Head of caudate nucleus (tissue), 42 donors: ENCODE measurements at regions not wholly inside any gene's neighbourhood (a gene's known extent, or its start where the extent isn't known, plus 50 kb on each side); places are given as distances from the start of the nearest gene placed in this dataset.

Source experiments
- DNase-seq, 42 donors: peaks; one replicate each; pipeline versions ENCODE4 v3.0.0 to v3.0.0-alpha.2; 2020 to 2021; ENCODE audit warnings: mixed read lengths in 7 of 42
- intact Hi-C: fragments of 100-400 bp; cut with DNase I; formaldehyde crosslinking; loops from one replicate; pipeline ENCODE4 v1.15.0; 2022

GRCh38 chr22:22993184-22993583, 77.1 kb upstream of the GNAZ start:
- intact Hi-C loops: no loop called here
- no peak for DNase-seq

- DNase-seq: no peak
These were observed 75.2 kb upstream of the GNAZ start for GRCh38 chr22:22995166-22995565.

DNA sequence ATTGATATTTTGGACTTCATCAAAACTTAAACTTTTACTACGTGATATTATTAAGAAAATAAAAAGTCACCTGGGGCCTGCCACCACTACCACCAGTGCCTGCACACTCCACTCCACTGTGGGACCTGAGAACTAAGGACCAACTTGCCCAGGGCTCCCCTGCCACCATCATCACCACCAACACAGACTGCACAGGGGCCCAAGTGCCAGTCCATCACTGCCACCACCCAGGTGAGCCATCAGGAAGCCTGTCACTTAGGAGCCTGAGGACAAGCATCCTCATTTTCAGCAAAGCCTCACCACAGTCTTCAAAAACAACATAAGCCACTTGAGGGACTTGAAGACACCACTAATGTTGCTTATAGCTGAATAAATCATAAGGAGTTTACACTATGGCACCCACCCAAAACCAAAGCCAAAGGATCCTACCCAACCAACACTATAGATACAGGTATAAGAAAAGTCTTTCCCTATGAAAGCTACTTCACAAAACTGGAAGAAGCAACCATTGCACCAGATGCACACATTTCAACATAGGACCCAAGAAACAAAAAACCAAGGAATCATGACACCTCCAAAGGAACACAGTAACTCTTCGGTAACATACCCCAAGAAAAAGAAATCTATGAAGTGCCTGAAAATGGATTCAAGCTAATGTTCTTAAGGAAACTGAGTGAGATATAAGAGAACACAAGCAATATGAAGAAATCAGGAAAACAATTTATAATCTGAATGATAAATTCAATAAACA, 73.6 kb upstream of the GNAZ start:
- DNase-seq: no peak
- intact Hi-C loops: no loop called here

More at GRCh38 chr22:22995166-22995565, 75.2 kb upstream of the GNAZ start:
- intact Hi-C loops: no loop called here

DNA sequence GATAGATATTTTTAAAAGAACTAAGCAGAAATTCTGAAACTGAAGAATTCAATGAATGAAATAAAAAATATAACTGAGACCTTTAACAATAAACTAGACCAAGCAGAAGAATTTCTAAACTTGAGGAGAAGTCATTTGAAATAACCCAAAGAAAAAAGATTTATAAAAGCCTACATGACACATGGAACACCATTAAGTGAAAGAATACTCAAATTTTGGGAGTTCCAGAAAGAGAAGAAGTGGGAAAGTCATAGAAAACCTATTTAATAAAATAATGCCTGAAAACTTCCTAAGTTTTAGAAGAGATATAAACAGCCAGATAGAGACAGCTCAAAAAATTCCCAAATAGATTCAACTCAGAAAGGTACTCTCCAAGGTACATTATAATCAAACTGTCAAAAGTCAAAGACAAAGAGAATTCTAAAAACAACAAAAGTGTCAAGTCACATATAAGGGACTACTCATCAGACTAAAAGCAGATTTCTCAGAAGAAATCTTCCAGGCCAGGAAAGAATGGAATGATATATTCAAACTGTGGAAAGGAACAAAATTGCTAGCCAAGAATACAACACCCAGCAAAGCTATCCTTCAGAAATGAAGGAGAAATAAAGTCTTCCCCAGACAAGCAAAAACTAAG, 72.9 kb upstream of the GNAZ start:
- intact Hi-C loops: no loop called here
- DNase-seq: no peak

GRCh38 chr22:22997988-22998387, 72.3 kb upstream of the GNAZ start:
- intact Hi-C loops: no loop called here
- DNase-seq: no peak

- intact Hi-C loops: no loop called here
- no peak for DNase-seq
These were observed 70.8 kb upstream of the GNAZ start for GRCh38 chr22:22999523-22999922.

GRCh38 chr22:23000657-23001347, 69.5 kb upstream of the GNAZ start:
- no peak for DNase-seq
- intact Hi-C loops: no loop called here

GRCh38 chr22:23001463-23001862, 68.9 kb upstream of the GNAZ start:
- no peak for DNase-seq
- intact Hi-C loops: no loop called here

- DNase-seq: no peak
- intact Hi-C loops: no loop called here
These were observed 67.6 kb upstream of the GNAZ start for GRCh38 chr22:23002612-23003180.

DNA sequence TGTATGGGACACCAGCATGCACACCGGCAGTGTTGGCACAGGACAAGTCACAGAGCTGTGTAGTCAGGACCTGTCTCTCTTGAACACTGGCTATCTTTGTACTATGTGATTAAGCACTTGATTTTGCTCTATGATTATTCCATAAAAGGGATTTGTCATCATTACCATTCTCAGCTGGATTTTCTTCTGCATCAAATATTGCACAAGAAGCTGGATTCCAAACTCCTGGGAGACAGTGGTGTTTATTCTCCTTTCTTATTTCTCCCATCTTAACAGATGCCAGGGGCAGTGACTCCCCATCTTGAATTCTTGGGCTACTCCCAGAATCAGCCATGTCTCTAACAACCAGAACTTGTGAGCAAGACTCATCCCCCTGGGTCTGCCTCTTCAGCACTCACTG, 62.5 kb upstream of the GNAZ start:
- no peak for DNase-seq
- intact Hi-C loops: no loop called here

DNA sequence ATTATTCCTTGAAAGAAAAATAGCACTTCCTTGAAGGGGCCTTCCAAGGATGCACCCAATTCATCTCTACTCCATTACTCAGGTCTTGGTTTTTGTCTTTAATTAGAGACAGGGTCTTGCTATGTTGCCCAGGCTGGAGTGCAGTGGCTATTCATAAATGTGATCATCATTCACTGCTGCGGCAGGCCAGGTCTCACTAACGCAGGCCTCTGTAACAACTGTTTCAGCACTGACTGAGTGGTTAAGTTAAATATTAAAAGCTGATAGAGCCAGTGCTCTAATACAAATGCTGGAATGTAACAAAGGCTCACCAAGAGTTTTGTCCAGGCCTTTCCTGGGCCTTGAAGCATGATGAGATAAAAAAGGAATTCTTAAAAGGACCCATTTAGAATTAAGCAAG, 61.4 kb upstream of the GNAZ start:
- intact Hi-C loops: no loop called here
- no peak for DNase-seq
